ENCODE measurements at regions not wholly inside any gene's neighbourhood (a gene's known extent, or its start where the extent isn't known, plus 50 kb on each side); places are given as distances from the start of the nearest gene placed in this dataset.

- no peak for TF ChIP-seq CTCF (IDR thresholded peaks at IDR 0.05; ENCODE audit: insufficient read depth, missing control alignments)
- DNase-seq (ENCODE audit: insufficient read length, low spot score) = no peak
- FAIRE-seq = no peak
These were observed 369.0 kb downstream of the DOK5 start for GRCh38 chr20:54844346-54844745.

- no peak for TF ChIP-seq CTCF (IDR thresholded peaks at IDR 0.05; ENCODE audit: insufficient read depth, missing control alignments)
- DNase-seq (ENCODE audit: insufficient read length, low spot score) (no peak), FAIRE-seq (no peak)
These were observed 368.5 kb downstream of the DOK5 start for GRCh38 chr20:54843865-54844264.

- TF ChIP-seq CTCF (IDR thresholded peaks at IDR 0.05; ENCODE audit: insufficient read depth, missing control alignments) = no peak
- FAIRE-seq = no peak
- DNase-seq (ENCODE audit: insufficient read length, low spot score) = no peak
These were observed 368.0 kb downstream of the DOK5 start for GRCh38 chr20:54843431-54843830.

GRCh38 chr20:54839224-54839623, 363.8 kb downstream of the DOK5 start:
- FAIRE-seq = no peak
- no peak for TF ChIP-seq CTCF (IDR thresholded peaks at IDR 0.05; ENCODE audit: insufficient read depth, missing control alignments)
- no peak for DNase-seq (ENCODE audit: insufficient read length, low spot score)

GRCh38 chr20:54837226-54837625, 361.8 kb downstream of the DOK5 start:
- DNase-seq (ENCODE audit: insufficient read length, low spot score) (no peak), FAIRE-seq (no peak)
- no peak for TF ChIP-seq CTCF (IDR thresholded peaks at IDR 0.05; ENCODE audit: insufficient read depth, missing control alignments)

- no peak for TF ChIP-seq CTCF (IDR thresholded peaks at IDR 0.05; ENCODE audit: insufficient read depth, missing control alignments)
- DNase-seq (ENCODE audit: insufficient read length, low spot score) = no peak
- no peak for FAIRE-seq
These were observed 347.0 kb downstream of the DOK5 start for GRCh38 chr20:54822386-54822785.

- FAIRE-seq = no peak
- DNase-seq (ENCODE audit: insufficient read length, low spot score) = no peak
These were observed 345.0 kb downstream of the DOK5 start for GRCh38 chr20:54820392-54820791.

More at GRCh38 chr20:54820392-54820791, 345.0 kb downstream of the DOK5 start:
- no peak for TF ChIP-seq CTCF (IDR thresholded peaks at IDR 0.05; ENCODE audit: insufficient read depth, missing control alignments)

Data from D721Med (cell line).